K562 (cell line): ENCODE measurements at regions not wholly inside any gene's neighbourhood (a gene's known extent, or its start where the extent isn't known, plus 50 kb on each side); places are given as distances from the start of the nearest gene placed in this dataset.
"Not testable (repeated sequence)": the region's sequence is repeated elsewhere in the genome, so short reads cannot be mapped to it uniquely, and the experiment has no call there.

Source experiments
- ATAC-seq: fragments of 200-7000 bp; cut with Tn5 transposase; 3 replicates; pipeline ENCODE4 v1.9.1; 2020; ENCODE audit warnings: moderate library complexity
- BruUV-seq: library from RNA; stranded (reverse); fragments of 400-500 nt; replicated peaks from 2 replicates; lab custom pipeline; 2021; lab: Mats Ljungman, UMichigan
- CTCF ChIA-PET: fragments of 300-600 bp; formaldehyde crosslinking; extraction: SDS; loops from one replicate; lab custom pipeline; 2021; ENCODE audit warnings: low intra/inter-chr PET ratio; lab: Yijun Ruan, JAX
- POLR2A ChIA-PET: fragments of 300-600, 350-650 bp; sonication (Branson Sonifier 250); formaldehyde crosslinking; extraction: SDS; loops from one replicate; lab custom pipeline; 2021; ENCODE audit warnings: antibody characterized with exemption, inconsistent platforms; lab: Yijun Ruan, JAX
- DNase-seq, 4 experiments: peaks; one replicate each; pipeline versions ENCODE4 v3.0.0 to v3.0.0-alpha.2; 2011 to 2018; ENCODE audit warnings: low spot score in 3 of 4, mixed read lengths in 3 of 4; ENCODE audit errors: extremely low read depth in 1 of 4
- FAIRE-seq: peaks from 2 replicates; lab custom pipeline; 2011; peaks lifted over from hg19 to GRCh38; lab: Jason Lieb, UNC
- H2AFZ ChIP-seq: 2 replicates; pipeline ENCODE4 v1.6.0; 2011; ENCODE audit warnings: low read depth, low read length, control low read depth, inconsistent platforms
- H3K27ac ChIP-seq: fragments of 200-600 bp; 3 replicates; pipeline ENCODE4 v1.8.0; 2011; ENCODE audit warnings: low read depth, mild to moderate bottlenecking, control low read depth, inconsistent platforms, low read length, moderate library complexity, mixed read lengths; ENCODE audit errors: extremely low read depth
- H3K27me3 ChIP-seq, 2 experiments: fragments of 300-600 bp in 1 of 2; 2 replicates in 1 of 2; 3 replicates in 1 of 2; pipeline versions ENCODE4 v1.6.0 to v1.8.0; 2011; ENCODE audit warnings: inconsistent platforms in 2 of 2, low read length in 2 of 2, mild to moderate bottlenecking in 1 of 2, mixed read lengths in 1 of 2, moderate library complexity in 1 of 2; ENCODE audit not compliant: control insufficient read depth in 2 of 2, insufficient read depth in 2 of 2
- H3K36me3 ChIP-seq: fragments of 300-600 bp; 3 replicates; pipeline ENCODE4 v1.8.0; 2011; ENCODE audit warnings: mild to moderate bottlenecking, low read length, inconsistent platforms; ENCODE audit not compliant: control insufficient read depth, insufficient read depth
- H3K4me1 ChIP-seq, 2 experiments: fragments of 200-600 bp in 1 of 2; replicated peaks in 1 of 2; 2 replicates in 1 of 2; 3 replicates in 1 of 2; pipeline versions ENCODE4 v1.5.1 to v1.8.0; 2011; ENCODE audit warnings: inconsistent platforms in 2 of 2, low read length in 2 of 2, mild to moderate bottlenecking in 1 of 2, mixed read lengths in 1 of 2, moderate library complexity in 1 of 2; ENCODE audit not compliant: control insufficient read depth in 2 of 2, insufficient read depth in 2 of 2
- H3K4me2 ChIP-seq: 2 replicates; pipeline ENCODE4 v1.6.1; 2011; ENCODE audit warnings: low read length, control low read depth, inconsistent platforms, mixed read lengths; ENCODE audit not compliant: insufficient read depth
- H3K4me3 ChIP-seq: fragments of 200-600 bp; sonication (generic), shearing (Covaris generic); 2 replicates; pipeline ENCODE4 v1.5.1; 2016; ENCODE audit warnings: control low read depth, inconsistent platforms
- H3K79me2 ChIP-seq: fragments of 200-600 bp; 3 replicates; pipeline ENCODE4 v1.8.0; 2011; ENCODE audit warnings: low read length, inconsistent platforms; ENCODE audit not compliant: control insufficient read depth, insufficient read depth
- H3K9ac ChIP-seq, 2 experiments: 2 replicates each; pipeline versions ENCODE4 v1.6.0 to v1.6.1; 2011; ENCODE audit warnings: low read depth in 2 of 2, low read length in 2 of 2, control low read depth in 1 of 2, inconsistent platforms in 1 of 2, mild to moderate bottlenecking in 1 of 2, mixed read lengths in 1 of 2; ENCODE audit not compliant: insufficient read depth in 1 of 2
- H3K9me1 ChIP-seq: one replicate; pipeline ENCODE4 v1.6.0; 2011; ENCODE audit warnings: inconsistent platforms, mild to moderate bottlenecking, low read length, moderate library complexity; ENCODE audit not compliant: control insufficient read depth, insufficient read depth
- H3K9me3 ChIP-seq: replicated peaks from 2 replicates; pipeline ENCODE4 v1.5.1; 2011; ENCODE audit warnings: low read depth, low read length, inconsistent platforms; ENCODE audit not compliant: control insufficient read depth, insufficient read depth
- H4K20me1 ChIP-seq: replicated peaks from 2 replicates; pipeline ENCODE4 v1.6.1; 2011; ENCODE audit warnings: low read length, inconsistent platforms, mixed read lengths; ENCODE audit not compliant: control insufficient read depth, insufficient read depth
- ZNF184 ChIP-seq: sonication (generic); formaldehyde crosslinking; IDR thresholded peaks from 2 replicates; pipeline ENCODE4 v1.5.0; 2020; ENCODE audit warnings: missing genetic modification reagents
- ZNF324 ChIP-seq: fragments of 250-450 bp; sonication (Bioruptor Pico); IDR thresholded peaks from 2 replicates; pipeline ENCODE4 v1.4.0; 2020; ENCODE audit warnings: mild to moderate bottlenecking
- WGBS: fragments of 100-300 bp; shearing (Covaris generic); methylation state at CpG from one replicate; pipeline ENCODE4 v1.1.6; 2016; ENCODE audit warnings: low coverage, mixed read lengths; ENCODE audit not compliant: insufficient coverage; ENCODE audit errors: missing lambda C conversion rate; 5-methylcytosine and 5-hydroxymethylcytosine counted together
- in situ Hi-C: fragments of 300-500 bp; cut with MboI; formaldehyde crosslinking; loops from 4 replicates; pipeline ENCODE4 v1.15.0; 2018; ENCODE audit warnings: inconsistent platforms, mixed read lengths
- intact Hi-C: fragments of 100-400 bp; cut with micrococcal nuclease; formaldehyde crosslinking; loops from 2 replicates; pipeline ENCODE4 v1.14.2; 2022

DNA sequence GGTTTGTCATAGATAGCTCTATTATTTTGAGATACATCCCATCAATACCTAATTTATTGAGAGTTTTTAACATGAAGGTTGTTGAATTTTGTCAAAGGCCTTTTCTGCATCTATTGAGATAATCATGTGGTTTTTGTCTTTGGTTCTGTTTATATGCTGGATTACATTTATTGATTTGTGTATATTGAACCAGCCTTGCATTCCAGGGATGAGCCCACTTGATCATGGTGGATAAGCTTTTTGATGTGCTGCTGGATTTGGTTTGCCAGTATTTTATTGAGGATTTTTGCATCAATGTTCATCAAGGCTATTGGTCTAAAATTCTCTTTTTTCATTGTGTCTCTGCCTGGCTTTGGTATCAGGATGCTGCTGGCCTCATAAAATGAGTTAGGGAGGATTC lies 61.8 kb upstream of the PTPDC1 start:
- H3K9ac ChIP-seq, POLR2A ChIA-PET, FAIRE-seq: not testable (repeated sequence)
- TF ChIP-seq ZNF324 = peak; percentile 95
- TF ChIP-seq, all 486 proteins: peak for 1; not testable (repeated sequence) for 485
- H2AFZ ChIP-seq, H3K4me1 ChIP-seq, H3K9me3 ChIP-seq, H3K27ac ChIP-seq, DNase-seq, H3K36me3 ChIP-seq, CTCF ChIA-PET, BruUV-seq, intact Hi-C loops, H3K9me1 ChIP-seq, H3K4me2 ChIP-seq, H3K79me2 ChIP-seq, H3K4me3 ChIP-seq, H4K20me1 ChIP-seq, H3K27me3 ChIP-seq, ATAC-seq, in situ Hi-C loops: not testable (repeated sequence)

- CTCF ChIA-PET, H2AFZ ChIP-seq, DNase-seq, H3K36me3 ChIP-seq, in situ Hi-C loops, H3K79me2 ChIP-seq, H3K9ac ChIP-seq, POLR2A ChIA-PET, H3K27me3 ChIP-seq, H3K4me2 ChIP-seq, H3K9me1 ChIP-seq, ATAC-seq, H3K4me1 ChIP-seq, H4K20me1 ChIP-seq, H3K9me3 ChIP-seq, BruUV-seq, H3K27ac ChIP-seq, FAIRE-seq, H3K4me3 ChIP-seq, intact Hi-C loops: not testable (repeated sequence)
- peak; percentile 54; the same call in 1 of the 2 replicates for TF ChIP-seq ZNF184 (CRISPR knock-in tag)
- no CpG with 5 or more reads among the region's 2 CpGs for WGBS
Observed at GRCh38 chr9:94020836-94021235, 63.4 kb upstream of the PTPDC1 start.
